IPS DF 6.9 (cell line): ENCODE measurements at regions not wholly inside any gene's neighbourhood (a gene's known extent, or its start where the extent isn't known, plus 50 kb on each side); places are given as distances from the start of the nearest gene placed in this dataset.
"Not testable (repeated sequence)": the region's sequence is repeated elsewhere in the genome, so short reads cannot be mapped to it uniquely, and the experiment has no call there.

Source experiments
- DNase-seq: peaks from one replicate; pipeline ENCODE4 v3.0.0-alpha.2; 2013; ENCODE audit warnings: low read depth, low spot score
- H3K27ac ChIP-seq: one replicate; pipeline ENCODE4 v1.5.1; 2013; ENCODE audit warnings: low read length, control low read depth
- H3K27me3 ChIP-seq: 2 replicates; pipeline ENCODE4 v1.6.1; 2013; ENCODE audit warnings: mild to moderate bottlenecking, low read length; ENCODE audit not compliant: control insufficient read depth, insufficient read depth
- H3K36me3 ChIP-seq: 2 replicates; pipeline ENCODE4 v1.6.1; 2013; ENCODE audit warnings: low read length; ENCODE audit not compliant: control insufficient read depth, insufficient read depth
- H3K4me1 ChIP-seq: 2 replicates; pipeline ENCODE4 v1.6.1; 2013; ENCODE audit warnings: low read length; ENCODE audit not compliant: control insufficient read depth, insufficient read depth
- H3K4me3 ChIP-seq: 2 replicates; pipeline ENCODE4 v1.5.1; 2013; ENCODE audit warnings: mild to moderate bottlenecking, low read length
- H3K9me3 ChIP-seq: 2 replicates; pipeline ENCODE4 v1.6.1; 2013; ENCODE audit warnings: low read length, inconsistent platforms; ENCODE audit not compliant: control insufficient read depth, insufficient read depth
- WGBS: extraction: QIAGEN DNeasy Blood & Tissue Kit; methylation state at CpG from one replicate; pipeline ENCODE4 v1.1.7; 2013; ENCODE audit warnings: mixed read lengths, missing lambda C conversion rate; ENCODE audit not compliant: insufficient read length, insufficient coverage; 5-methylcytosine and 5-hydroxymethylcytosine counted together

DNA sequence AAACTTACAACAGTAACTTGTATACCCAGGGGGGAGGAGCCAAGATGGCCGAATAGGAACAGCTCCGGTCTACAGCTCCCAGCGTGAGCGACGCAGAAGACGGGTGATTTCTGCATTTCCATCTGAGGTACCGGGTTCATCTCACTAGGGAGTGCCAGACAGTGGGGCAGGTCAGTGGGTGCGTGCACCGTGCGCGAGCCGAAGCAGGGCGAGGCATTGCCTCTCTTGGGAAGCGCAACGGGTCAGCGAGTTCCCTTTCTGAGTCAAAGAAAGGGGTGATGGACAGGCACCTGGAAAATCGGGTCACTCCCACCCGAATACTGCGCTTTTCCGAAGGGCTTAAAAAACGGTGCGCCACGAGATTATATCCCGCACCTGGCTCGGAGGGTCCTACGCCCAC, 278.8 kb downstream of the FAM47B start:
- not testable (repeated sequence) for DNase-seq, H3K27me3 ChIP-seq, H3K4me1 ChIP-seq, H3K36me3 ChIP-seq, H3K4me3 ChIP-seq, H3K27ac ChIP-seq, H3K9me3 ChIP-seq
- no CpG with 5 or more reads among the region's 26 CpGs for WGBS

DNA sequence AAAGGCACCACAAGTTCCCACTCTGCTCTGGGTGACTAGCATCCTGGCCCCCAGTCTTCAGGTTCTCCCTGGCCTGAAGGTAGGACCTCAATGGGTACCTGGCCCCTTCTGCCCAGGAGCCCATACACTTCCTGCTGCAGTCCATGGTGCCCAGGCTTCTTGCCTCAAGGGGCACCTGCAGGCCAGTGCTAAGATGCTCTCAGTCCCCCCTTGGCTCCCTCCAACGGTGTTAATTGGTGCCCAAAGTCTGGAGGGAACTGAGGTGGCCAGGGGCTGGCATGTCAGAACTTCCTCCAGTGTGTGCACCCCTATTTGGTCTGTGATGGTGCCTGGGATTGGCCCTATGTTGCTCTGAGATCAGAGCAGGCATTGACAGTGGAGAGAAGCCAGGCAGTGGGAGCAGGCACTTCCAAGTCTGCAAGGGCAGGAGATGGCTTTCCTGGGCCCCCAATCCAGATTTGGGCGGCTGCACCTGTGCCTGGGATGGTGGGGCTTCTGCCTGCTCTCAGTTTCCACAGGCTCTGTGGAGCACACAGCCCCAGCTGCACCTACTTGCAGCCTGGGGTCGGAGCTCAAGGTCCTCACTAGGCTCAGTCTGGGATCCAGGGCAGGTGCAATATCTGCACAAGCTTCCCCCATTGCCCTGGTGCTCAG, 301.6 kb downstream of the FAM47B start:
- Histone ChIP-seq H3K27me3 (no peaks in the 10 kb centered on the region), H3K36me3 (no peaks in the 10 kb centered on the region), H3K4me1 (no peaks in the 10 kb centered on the region), H3K4me3 (no peak overlapping the region), H3K27ac (no peak overlapping the region), H3K9me3 (no peaks in the 10 kb centered on the region)
- WGBS, result no CpG with 5 or more reads among the region's 3 CpGs
- no peak for DNase-seq

DNA sequence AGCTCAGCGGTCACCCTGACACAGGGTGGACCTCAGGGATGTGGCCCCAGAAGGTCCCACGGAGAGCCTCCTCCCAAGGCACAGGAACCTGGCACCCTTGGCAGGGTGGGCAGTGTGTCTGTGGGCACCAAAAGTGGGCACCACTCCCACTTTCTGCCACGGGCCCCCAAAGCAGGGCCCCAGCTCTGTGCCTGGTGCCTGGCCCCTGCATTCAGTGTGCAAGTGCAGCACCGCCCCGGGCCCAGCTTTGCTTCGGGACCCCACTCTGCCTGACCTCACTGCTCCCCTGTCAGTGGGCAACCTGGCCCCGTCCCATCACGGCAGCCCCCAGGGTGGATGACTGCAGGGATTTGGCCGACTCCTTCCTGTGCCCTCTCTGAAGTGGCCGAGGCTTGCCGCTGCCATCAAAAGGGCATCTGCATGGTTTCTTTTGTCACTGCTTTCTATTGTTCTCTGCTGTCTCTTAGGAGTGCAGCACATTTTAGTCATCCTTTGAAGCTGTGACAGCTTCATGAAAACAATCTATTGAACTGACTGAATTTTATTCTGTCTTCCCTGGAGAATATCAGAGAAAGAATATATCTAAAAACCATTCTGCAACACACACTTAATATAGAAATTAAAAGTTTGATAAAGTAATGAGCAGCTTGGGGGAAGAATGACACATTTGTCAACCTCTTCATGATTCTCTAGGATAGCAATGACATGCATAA, 302.4 kb downstream of the FAM47B start:
- no peaks in the 10 kb centered on the region for H3K36me3 ChIP-seq
- no peaks in the 10 kb centered on the region for H3K4me1 ChIP-seq
- H3K27me3 ChIP-seq, result no peaks in the 10 kb centered on the region
- no peak for DNase-seq
- no CpG with 5 or more reads among the region's 11 CpGs for WGBS
- no peaks in the 10 kb centered on the region for H3K9me3 ChIP-seq
- no peak overlapping the region for H3K27ac ChIP-seq
- H3K4me3 ChIP-seq, result no peak overlapping the region

DNA sequence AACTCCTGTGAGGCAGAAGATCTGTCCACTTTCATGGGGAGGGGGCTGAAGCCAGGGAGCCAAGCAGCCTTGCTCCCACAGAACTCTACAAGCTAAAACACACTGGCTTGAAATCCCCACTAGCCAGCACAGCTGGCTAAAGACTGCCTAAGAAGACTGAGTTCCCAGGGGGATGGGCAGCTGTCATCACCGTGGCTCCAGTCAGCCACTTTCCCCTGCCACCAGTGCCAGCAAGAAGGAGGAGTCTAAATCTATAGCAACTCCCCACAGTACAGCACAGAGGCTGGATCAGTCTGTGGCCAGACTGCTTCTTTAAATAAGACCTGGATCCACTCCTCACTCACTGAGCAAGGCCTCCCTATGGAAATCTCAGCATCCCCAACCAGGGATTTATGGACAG, 308.6 kb downstream of the FAM47B start:
- no peaks in the 10 kb centered on the region for H3K27me3 ChIP-seq
- no peaks in the 10 kb centered on the region for H3K9me3 ChIP-seq
- no peaks in the 10 kb centered on the region for H3K4me1 ChIP-seq
- no peak overlapping the region for H3K4me3 ChIP-seq
- no peaks in the 10 kb centered on the region for H3K36me3 ChIP-seq
- H3K27ac ChIP-seq, result no peak overlapping the region
- no CpG with 5 or more reads among the region's 1 CpG for WGBS
- DNase-seq, result no peak

DNA sequence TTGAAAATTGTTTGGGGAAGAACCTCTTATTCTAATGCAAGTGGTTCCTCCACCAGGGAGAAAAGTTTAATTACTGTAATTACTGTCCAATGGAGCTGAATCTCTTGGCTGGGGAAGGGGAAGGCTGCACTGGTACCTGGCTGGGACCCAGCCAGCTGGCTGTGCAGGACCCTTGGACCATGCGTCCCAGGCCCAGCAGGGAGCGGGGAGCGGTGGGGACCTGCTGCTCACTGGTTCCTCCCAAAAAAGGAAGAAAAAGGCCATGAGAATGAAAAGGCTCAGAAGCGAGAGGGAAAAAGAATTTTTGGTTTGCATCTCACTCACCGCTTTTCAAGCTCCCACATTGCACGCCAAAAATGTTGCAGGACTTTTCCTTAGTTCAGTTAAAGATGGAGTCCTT, 333.5 kb downstream of the FAM47B start:
- no peaks in the 10 kb centered on the region for H3K36me3 ChIP-seq
- no peak for DNase-seq
- H3K27me3 ChIP-seq, result no peaks in the 10 kb centered on the region
- H3K9me3 ChIP-seq, result no peaks in the 10 kb centered on the region
- WGBS, result no CpG with 5 or more reads among the region's 6 CpGs
- no peaks in the 10 kb centered on the region for H3K4me1 ChIP-seq
- no peak overlapping the region for H3K27ac ChIP-seq
- H3K4me3 ChIP-seq, result no peak overlapping the region

DNA sequence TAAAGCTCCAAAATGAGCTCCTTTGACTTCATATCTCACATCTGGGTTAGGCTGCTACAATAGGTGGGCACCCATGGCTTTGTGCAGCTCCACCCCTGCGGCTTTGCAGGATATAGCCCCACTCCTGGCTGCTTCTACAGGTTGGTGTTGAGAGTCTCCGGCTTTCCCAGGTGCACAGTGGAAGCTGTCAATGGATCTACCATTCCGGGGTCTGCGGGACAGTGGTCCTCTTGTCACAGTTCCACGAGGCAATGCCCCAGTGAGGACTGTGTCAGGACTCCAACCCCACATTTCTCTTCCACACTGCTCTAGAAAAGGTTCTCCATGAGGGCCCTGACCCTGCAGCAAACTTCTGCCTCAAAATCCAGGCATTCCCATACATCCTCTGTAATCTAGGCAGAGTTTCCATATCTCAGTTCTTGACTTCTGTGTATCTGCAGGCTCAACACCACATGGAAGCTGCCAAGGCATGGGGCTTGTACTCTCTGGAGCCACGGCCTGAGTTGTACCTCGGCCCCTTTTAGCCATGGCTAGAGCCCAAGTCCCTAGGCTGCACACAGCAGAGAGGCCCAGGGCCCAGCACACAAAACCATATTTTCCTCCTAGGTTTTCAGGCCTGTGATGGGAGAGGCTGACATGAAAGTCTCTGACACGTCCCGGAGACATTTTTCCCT, 342.8 kb downstream of the FAM47B start:
- DNase-seq, result no peak
- Histone ChIP-seq H3K4me3 (no peak overlapping the region), H3K27ac (no peak overlapping the region), H3K36me3 (no peaks in the 10 kb centered on the region), H3K4me1 (no peaks in the 10 kb centered on the region), H3K27me3 (no peaks in the 10 kb centered on the region), H3K9me3 (no peaks in the 10 kb centered on the region)
- no CpG with 5 or more reads among the region's 9 CpGs for WGBS

DNA sequence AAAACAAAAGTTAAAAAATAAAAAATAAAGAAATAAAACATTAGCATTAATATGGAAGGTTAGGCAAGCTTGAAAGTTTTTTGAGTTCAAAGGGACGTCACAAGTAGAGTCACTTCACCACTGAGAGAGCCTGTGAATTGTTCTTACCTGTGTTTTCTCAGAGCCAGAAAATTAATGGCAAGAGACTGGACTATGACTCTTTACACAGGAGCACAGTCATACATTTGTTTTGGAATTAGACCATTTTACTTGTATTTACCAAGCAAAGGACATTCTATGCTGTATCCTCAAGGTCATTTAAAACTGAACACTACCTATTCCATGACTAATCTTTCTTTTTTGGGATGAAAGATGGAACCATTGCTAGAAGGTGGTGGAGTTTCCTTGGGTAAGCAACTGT, 346.1 kb downstream of the FAM47B start:
- Histone ChIP-seq H3K36me3 (no peaks in the 10 kb centered on the region), H3K4me1 (no peaks in the 10 kb centered on the region), H3K9me3 (no peaks in the 10 kb centered on the region), H3K4me3 (no peak overlapping the region), H3K27ac (no peak overlapping the region), H3K27me3 (no peaks in the 10 kb centered on the region)
- no peak for DNase-seq
- WGBS, result no CpG with 5 or more reads among the region's 1 CpG

DNA sequence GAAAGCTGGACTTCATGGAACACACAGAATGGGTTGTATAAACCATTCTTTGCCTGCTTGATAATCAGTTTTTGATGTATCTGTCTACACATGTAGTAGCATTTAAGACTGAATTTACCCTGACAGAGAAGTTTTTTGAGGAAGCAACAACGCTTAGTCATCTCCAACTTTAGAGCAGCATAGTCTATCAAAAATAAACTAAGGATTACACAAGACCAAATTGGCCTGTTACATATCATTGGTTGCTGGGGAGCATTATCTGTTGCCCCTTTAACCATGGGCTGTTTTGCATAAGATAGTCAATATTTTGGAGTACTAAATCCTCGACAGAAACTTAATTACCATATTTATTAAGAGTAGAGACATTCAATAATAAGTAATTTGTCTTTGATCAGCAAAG, 347.4 kb downstream of the FAM47B start:
- Histone ChIP-seq H3K27me3 (no peaks in the 10 kb centered on the region), H3K4me3 (no peak overlapping the region), H3K27ac (no peak overlapping the region), H3K4me1 (no peaks in the 10 kb centered on the region), H3K36me3 (no peaks in the 10 kb centered on the region), H3K9me3 (no peaks in the 10 kb centered on the region)
- DNase-seq, result no peak
- WGBS, result no CpG with 5 or more reads among the region's 2 CpGs

DNA sequence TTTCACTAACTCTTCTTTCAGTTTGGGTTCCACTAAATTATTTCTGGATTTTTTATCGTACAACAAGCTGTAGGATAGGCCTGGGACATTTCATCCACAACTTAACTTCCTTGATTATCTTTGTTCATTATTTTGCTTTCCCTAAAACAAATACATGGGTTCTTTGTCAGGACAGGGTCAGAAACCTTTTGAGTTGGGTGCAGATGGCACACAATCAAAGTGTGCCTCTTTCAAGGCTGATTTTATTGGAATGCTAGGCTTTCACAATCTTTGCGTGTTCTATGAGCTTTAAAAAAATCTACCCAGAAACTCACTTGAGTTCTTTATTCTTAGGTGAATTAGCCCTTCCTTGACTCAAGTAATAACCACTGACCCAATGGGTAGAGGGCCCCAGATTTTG, 348.4 kb downstream of the FAM47B start:
- Histone ChIP-seq H3K4me1 (no peaks in the 10 kb centered on the region), H3K27ac (no peak overlapping the region), H3K36me3 (no peaks in the 10 kb centered on the region), H3K27me3 (no peaks in the 10 kb centered on the region), H3K9me3 (no peaks in the 10 kb centered on the region), H3K4me3 (no peak overlapping the region)
- no peak for DNase-seq
- no CpG with 5 or more reads among the region's 2 CpGs for WGBS

DNA sequence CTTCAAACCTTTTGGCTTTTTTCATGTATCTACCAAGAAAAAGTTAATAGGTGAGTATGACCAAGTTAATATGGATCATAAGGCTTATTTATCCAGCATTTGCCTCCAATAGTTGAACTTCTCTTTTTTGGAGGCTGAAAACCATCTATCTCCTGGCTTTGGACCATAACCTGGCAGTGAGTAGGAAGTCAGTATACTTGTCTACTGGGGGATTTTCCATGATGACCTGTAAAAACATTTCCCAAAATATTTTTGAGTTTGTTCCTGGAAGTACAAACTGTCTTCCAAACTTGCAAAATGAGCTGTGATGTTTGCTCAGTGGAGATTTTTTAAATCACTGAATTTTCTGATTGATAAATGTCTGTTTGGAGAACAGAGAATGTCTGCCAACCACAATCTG, 349.9 kb downstream of the FAM47B start:
- Histone ChIP-seq H3K27me3 (no peaks in the 10 kb centered on the region), H3K4me1 (no peaks in the 10 kb centered on the region), H3K27ac (no peak overlapping the region)

DNA sequence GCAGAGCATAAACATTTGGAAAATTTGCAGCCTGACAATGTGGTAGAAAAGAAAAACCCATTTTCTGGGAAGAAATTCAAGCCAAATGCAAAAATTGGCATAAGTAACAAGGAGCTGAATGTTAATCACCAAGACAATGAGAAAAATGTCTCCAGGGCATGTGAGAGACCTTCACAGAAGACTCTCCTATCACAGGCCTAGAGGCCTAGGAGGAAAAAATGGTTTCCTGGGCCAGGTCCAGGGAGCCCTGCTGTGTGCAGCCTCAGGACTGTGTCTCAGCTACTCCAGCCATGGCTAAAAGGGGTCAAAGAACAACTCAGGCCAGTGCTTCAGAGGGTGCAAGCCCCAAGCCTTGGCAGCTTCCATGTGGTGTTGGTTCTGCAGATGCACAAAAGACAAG, 362.4 kb downstream of the FAM47B start:
- H3K27ac ChIP-seq, H3K4me1 ChIP-seq, DNase-seq, H3K9me3 ChIP-seq, H3K27me3 ChIP-seq, H3K4me3 ChIP-seq, H3K36me3 ChIP-seq: not testable (repeated sequence)

More for the DNA sequence above, 349.9 kb downstream of the FAM47B start:
- no peak overlapping the region for H3K4me3 ChIP-seq
- no peaks in the 10 kb centered on the region for H3K9me3 ChIP-seq
- H3K36me3 ChIP-seq, result no peaks in the 10 kb centered on the region
- DNase-seq, result no peak
